BLaER1 (cell line): ENCODE measurements at regions not wholly inside any gene's neighbourhood (a gene's known extent, or its start where the extent isn't known, plus 50 kb on each side); places are given as distances from the start of the nearest gene placed in this dataset.
A peak's percentile ranks its signal among the peaks of the same experiment; 100 is the strongest.

ENCODE experiments used
- H3K27ac ChIP-seq: shearing (Covaris generic); formaldehyde crosslinking; 2 replicates; pipeline ENCODE4 v1.8.1; 2022
- H3K27me3 ChIP-seq: shearing (Covaris generic); formaldehyde crosslinking; 2 replicates; pipeline ENCODE4 v1.8.1; 2022
- H3K36me3 ChIP-seq: shearing (Covaris generic); formaldehyde crosslinking; 2 replicates; pipeline ENCODE4 v1.8.1; 2022
- H3K4me1 ChIP-seq: shearing (Covaris generic); formaldehyde crosslinking; 2 replicates; pipeline ENCODE4 v1.8.1; 2022
- H3K4me2 ChIP-seq: shearing (Covaris generic); formaldehyde crosslinking; 2 replicates; pipeline ENCODE4 v1.8.1; 2022
- H3K4me3 ChIP-seq: shearing (Covaris generic); formaldehyde crosslinking; 2 replicates; pipeline ENCODE4 v1.8.1; 2022
- H3K9ac ChIP-seq: shearing (Covaris generic); formaldehyde crosslinking; 2 replicates; pipeline ENCODE4 v1.8.1; 2022
- H3K9me3 ChIP-seq: shearing (Covaris generic); formaldehyde crosslinking; 2 replicates; pipeline ENCODE4 v1.8.1; 2022
- H4K20me1 ChIP-seq: shearing (Covaris generic); formaldehyde crosslinking; 2 replicates; pipeline ENCODE4 v1.8.1; 2022
- Cebpa-rat ChIP-seq: shearing (Covaris generic); IDR thresholded peaks from 2 replicates; pipeline ENCODE4 v1.8.1; 2022

- TF ChIP-seq Cebpa-rat: no peak
- Histone ChIP-seq H3K4me1 (peaks cover 42% of the 10 kb centered on the region), H3K27me3 (no peaks in the 10 kb centered on the region), H4K20me1 (no peaks in the 10 kb centered on the region), H3K36me3 (no peaks in the 10 kb centered on the region), H3K9me3 (peaks cover 17% of the 10 kb centered on the region), H3K27ac (no peak overlapping the region), H3K9ac (no peak overlapping the region), H3K4me2 (no peak overlapping the region), H3K4me3 (no peak overlapping the region)
These were observed 77.9 kb upstream of the KL start for GRCh38 chr13:32938314-32938713.

GRCh38 chr13:32938907-32939306, 77.3 kb upstream of the KL start:
- Histone ChIP-seq H3K9me3 (peaks cover 22% of the 10 kb centered on the region), H3K27me3 (no peaks in the 10 kb centered on the region), H3K36me3 (no peaks in the 10 kb centered on the region), H3K27ac (no peak overlapping the region), H3K4me1 (peaks cover 42% of the 10 kb centered on the region), H3K4me3 (no peak overlapping the region), H4K20me1 (no peaks in the 10 kb centered on the region), H3K9ac (no peak overlapping the region), H3K4me2 (no peak overlapping the region)
- TF ChIP-seq Cebpa-rat: no peak

GRCh38 chr13:32940601-32941000, 75.6 kb upstream of the KL start:
- Histone ChIP-seq H3K9ac (0 out of 2 replicates have a peak overlapping the region, but pooled peaks have one; percentile 53), H3K4me2 (peak overlapping the region; percentile 74), H3K4me1 (peaks cover 42% of the 10 kb centered on the region), H3K27ac (peak overlapping the region; percentile 66), H4K20me1 (no peaks in the 10 kb centered on the region), H3K9me3 (peaks cover 22% of the 10 kb centered on the region), H3K27me3 (no peaks in the 10 kb centered on the region), H3K36me3 (no peaks in the 10 kb centered on the region), H3K4me3 (no peak overlapping the region)
- no peak for TF ChIP-seq Cebpa-rat

GRCh38 chr13:32941368-32941767, 74.9 kb upstream of the KL start:
- H3K4me1 ChIP-seq: peaks cover 42% of the 10 kb centered on the region
- H3K4me2 ChIP-seq: peak overlapping the region; percentile 74
- H3K27ac ChIP-seq: peak overlapping the region; percentile 66; the same call in 1 of the 2 replicates
- no peaks in the 10 kb centered on the region for H4K20me1 ChIP-seq
- TF ChIP-seq Cebpa-rat: no peak
- no peaks in the 10 kb centered on the region for H3K27me3 ChIP-seq
- peaks cover 22% of the 10 kb centered on the region for H3K9me3 ChIP-seq
- H3K36me3 ChIP-seq: no peaks in the 10 kb centered on the region
- H3K4me3 ChIP-seq: no peak overlapping the region
- no peak overlapping the region; the same call in 1 of the 2 replicates for H3K9ac ChIP-seq

GRCh38 chr13:32946558-32946957, 69.7 kb upstream of the KL start:
- no peak overlapping the region for H3K4me3 ChIP-seq
- peaks cover 6% of the 10 kb centered on the region; the same call in 1 of the 2 replicates for H3K9me3 ChIP-seq
- H3K4me2 ChIP-seq: no peak overlapping the region
- H3K36me3 ChIP-seq: no peaks in the 10 kb centered on the region
- peaks cover 16% of the 10 kb centered on the region for H3K4me1 ChIP-seq
- no peak overlapping the region for H3K9ac ChIP-seq
- no peaks in the 10 kb centered on the region for H3K27me3 ChIP-seq
- no peaks in the 10 kb centered on the region for H4K20me1 ChIP-seq
- H3K27ac ChIP-seq: no peak overlapping the region
- no peak for TF ChIP-seq Cebpa-rat

- H3K4me3 ChIP-seq: no peak overlapping the region
- H3K9ac ChIP-seq: no peak overlapping the region
- no peak overlapping the region for H3K4me2 ChIP-seq
- no peak overlapping the region for H3K27ac ChIP-seq
- peaks cover 6% of the 10 kb centered on the region; the same call in 1 of the 2 replicates for H3K9me3 ChIP-seq
- H3K27me3 ChIP-seq: no peaks in the 10 kb centered on the region
- no peaks in the 10 kb centered on the region for H3K36me3 ChIP-seq
- no peaks in the 10 kb centered on the region for H4K20me1 ChIP-seq
- peaks cover 5% of the 10 kb centered on the region; the same call in 1 of the 2 replicates for H3K4me1 ChIP-seq
- TF ChIP-seq Cebpa-rat: no peak
These were observed 68.6 kb upstream of the KL start for GRCh38 chr13:32947411-32948276.

- H3K27ac ChIP-seq: no peak overlapping the region
- no peak overlapping the region for H3K9ac ChIP-seq
- TF ChIP-seq Cebpa-rat: no peak
These were observed 66.4 kb upstream of the KL start for GRCh38 chr13:32949820-32950219.

GRCh38 chr13:32951580-32951979, 64.6 kb upstream of the KL start:
- Histone ChIP-seq H3K4me3 (no peak overlapping the region), H3K27ac (no peak overlapping the region), H4K20me1 (no peaks in the 10 kb centered on the region), H3K4me1 (no peaks in the 10 kb centered on the region), H3K27me3 (no peaks in the 10 kb centered on the region), H3K4me2 (no peak overlapping the region), H3K36me3 (no peaks in the 10 kb centered on the region), H3K9ac (no peak overlapping the region), H3K9me3 (no peaks in the 10 kb centered on the region)
- no peak for TF ChIP-seq Cebpa-rat

More at GRCh38 chr13:32949820-32950219, 66.4 kb upstream of the KL start:
- H3K36me3 ChIP-seq: no peaks in the 10 kb centered on the region
- no peak overlapping the region for H3K4me2 ChIP-seq
- H3K4me1 ChIP-seq: no peaks in the 10 kb centered on the region
- no peaks in the 10 kb centered on the region for H4K20me1 ChIP-seq
- H3K9me3 ChIP-seq: no peaks in the 10 kb centered on the region
- no peak overlapping the region for H3K4me3 ChIP-seq
- H3K27me3 ChIP-seq: no peaks in the 10 kb centered on the region

GRCh38 chr13:32955881-32956594, 60.2 kb upstream of the KL start:
- Histone ChIP-seq H3K4me3 (no peak overlapping the region), H3K27me3 (no peaks in the 10 kb centered on the region), H3K4me2 (no peak overlapping the region), H3K4me1 (no peaks in the 10 kb centered on the region), H4K20me1 (no peaks in the 10 kb centered on the region), H3K27ac (no peak overlapping the region), H3K36me3 (no peaks in the 10 kb centered on the region), H3K9me3 (no peaks in the 10 kb centered on the region), H3K9ac (no peak overlapping the region)
- no peak for TF ChIP-seq Cebpa-rat

- Histone ChIP-seq H3K4me1 (no peaks in the 10 kb centered on the region), H3K9ac (no peak overlapping the region), H3K36me3 (no peaks in the 10 kb centered on the region), H3K4me3 (no peak overlapping the region), H3K4me2 (no peak overlapping the region), H3K9me3 (no peaks in the 10 kb centered on the region), H3K27me3 (no peaks in the 10 kb centered on the region), H4K20me1 (no peaks in the 10 kb centered on the region), H3K27ac (no peak overlapping the region)
- no peak for TF ChIP-seq Cebpa-rat
These were observed 59.7 kb upstream of the KL start for GRCh38 chr13:32956595-32956933.
